GM19467 (cell line): ENCODE measurements at regions not wholly inside any gene's neighbourhood (a gene's known extent, or its start where the extent isn't known, plus 50 kb on each side); places are given as distances from the start of the nearest gene placed in this dataset.

ENCODE experiments used
- ATAC-seq: cut with Tn5 transposase; IDR thresholded peaks from one replicate; pipeline ENCODE4 v1.9.1; 2021; ENCODE audit warnings: mild to moderate bottlenecking, moderate library complexity; ENCODE audit not compliant: unreplicated experiment

DNA sequence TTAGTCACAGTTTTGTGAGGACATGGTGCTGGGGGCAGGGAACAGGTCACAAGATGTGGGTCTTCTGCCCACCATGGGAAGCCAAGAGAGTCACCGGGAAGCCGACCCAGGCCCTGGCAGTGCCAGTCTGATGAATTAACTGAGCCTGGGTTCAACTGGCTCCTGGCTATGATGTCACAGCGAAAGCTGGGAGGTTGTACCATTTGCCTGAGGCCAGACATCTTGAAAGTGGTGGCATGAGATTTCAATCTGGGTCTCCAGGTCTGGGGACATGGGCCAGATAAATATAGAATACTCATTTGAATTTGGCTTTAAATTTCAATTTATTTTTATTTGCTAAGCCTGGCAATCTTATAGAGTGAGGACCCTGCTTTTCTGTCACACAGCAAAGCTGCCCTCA lies 280.9 kb downstream of the NSG2 start:
- ATAC-seq, result no peak

DNA sequence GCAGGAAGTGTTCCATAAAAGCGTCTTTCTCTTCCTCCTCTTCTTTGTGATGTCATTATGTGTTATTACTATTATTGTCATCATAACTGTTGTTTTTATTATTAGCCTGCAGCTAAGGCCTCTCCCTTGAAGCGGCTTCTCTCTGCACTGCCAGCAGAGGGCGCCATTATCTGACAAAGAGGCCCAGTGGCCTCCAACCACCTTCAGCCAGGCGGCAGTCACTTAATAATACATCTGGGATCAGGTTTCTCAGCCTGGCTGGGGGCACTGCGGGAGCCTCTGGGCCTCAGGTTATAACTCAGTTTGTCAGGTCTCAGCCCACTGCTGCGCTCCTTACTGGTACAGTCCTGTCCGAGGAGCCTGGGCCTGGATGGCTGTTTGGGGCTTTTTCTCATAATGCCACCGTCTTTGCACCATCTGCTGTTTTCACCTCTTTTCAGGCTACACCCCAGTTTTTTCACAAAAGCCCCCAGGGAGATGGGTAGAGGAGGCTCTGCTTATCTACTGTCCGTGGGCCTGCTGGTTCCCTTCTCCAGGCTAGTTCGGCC lies 281.9 kb downstream of the NSG2 start:
- no peak for ATAC-seq

DNA sequence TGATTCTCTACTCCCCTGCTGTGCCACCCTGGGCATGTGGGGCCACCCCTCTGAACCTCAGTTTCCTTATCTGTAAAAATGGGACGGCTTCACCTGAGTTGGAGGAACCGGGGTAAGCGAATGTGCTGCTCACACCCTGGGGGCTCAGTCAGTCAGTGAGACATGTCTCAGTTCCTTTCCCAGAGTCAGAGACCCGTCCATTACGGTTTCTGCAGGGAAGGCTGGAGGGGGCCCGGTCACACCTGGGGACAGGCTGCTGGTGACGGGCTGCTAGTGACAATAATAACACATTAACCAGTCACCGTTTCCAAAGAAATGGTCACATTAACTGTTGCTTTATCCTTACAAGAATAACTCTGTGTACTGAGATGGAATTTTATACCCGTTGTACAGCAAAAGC lies 282.4 kb downstream of the NSG2 start:
- ATAC-seq, result no peak

DNA sequence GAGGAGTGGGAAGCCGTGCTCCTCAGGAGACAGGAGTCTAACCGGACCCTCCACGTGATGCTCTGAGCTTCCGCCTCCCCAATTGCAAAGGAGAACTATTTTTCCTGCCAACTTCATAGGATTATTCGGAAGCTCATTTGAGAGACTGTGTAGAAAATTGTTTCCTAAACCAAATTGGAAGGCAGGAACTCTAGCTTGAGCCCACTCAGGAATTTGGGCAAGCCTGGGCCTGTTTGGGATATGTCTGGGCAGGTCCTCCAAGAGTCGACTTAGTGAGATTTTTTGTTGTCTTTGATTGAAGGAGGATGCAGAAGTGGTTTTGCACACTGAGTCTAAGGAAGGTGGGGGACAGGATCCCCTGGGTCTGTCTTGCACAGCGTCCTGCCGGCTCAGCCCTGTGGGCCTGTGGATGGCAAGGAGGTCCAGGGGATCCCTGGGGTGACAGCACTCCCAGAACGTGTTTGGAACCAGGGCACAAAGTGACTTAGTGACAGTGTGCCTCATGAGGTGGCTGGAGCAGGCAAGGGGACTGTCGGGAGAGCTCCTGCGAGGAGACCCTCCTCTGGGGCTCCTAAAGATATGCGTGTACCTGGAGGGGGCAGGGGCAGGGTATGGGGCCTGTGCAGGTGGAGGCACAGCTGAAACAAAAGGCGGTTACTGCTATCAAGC lies 283.3 kb downstream of the NSG2 start:
- ATAC-seq, result no peak

DNA sequence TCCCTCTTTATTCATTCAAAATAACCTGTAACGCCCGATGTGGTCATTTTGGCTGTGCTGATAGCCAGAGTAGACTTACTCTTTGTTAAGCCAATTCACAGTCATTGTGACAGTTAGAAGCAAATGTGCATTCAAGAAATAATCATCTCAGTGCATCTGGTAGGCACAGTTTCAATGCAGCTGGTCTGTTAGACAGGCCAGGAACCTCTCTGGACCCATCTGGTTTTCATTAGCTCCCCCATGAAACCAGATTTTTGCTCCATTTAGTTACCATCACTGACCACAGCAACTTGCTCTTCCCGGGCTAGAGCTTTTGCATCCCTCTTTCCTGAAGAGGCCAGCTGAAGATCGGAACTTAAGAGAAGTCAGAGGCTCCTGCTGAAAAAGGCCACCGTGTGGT lies 284.2 kb downstream of the NSG2 start:
- ATAC-seq, result no peak

DNA sequence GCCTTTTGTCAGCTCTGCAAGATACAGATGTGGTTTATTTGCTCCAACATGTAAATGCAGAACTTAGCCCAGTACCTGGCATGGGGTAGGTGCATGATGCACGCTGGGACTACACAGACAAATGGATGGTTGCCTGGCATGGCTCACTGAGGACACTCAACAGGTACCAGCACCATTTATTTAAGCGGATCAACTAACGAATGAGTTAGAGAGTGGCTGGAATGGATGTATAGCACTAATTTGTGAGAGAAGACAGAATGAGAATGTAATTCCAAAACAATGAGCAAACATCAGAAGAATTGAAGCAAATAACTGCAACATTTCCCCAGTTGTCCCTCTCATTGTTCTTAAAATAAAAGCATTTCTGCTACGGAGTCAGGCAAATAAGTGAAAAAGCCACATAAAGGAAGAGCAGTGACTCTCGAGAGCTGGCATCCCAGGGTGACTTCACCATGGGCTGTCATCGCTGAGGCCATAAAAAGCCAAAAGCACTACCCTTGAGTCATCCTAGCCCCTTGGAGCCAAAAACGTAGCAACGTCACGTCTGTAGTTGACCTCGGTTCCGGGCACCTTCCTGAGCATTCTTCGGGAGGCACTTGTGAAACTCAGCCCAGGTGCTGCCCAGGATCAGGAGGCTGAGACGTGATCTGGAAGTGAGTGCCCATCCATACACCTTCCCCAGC lies 290.3 kb downstream of the NSG2 start:
- no peak for ATAC-seq

DNA sequence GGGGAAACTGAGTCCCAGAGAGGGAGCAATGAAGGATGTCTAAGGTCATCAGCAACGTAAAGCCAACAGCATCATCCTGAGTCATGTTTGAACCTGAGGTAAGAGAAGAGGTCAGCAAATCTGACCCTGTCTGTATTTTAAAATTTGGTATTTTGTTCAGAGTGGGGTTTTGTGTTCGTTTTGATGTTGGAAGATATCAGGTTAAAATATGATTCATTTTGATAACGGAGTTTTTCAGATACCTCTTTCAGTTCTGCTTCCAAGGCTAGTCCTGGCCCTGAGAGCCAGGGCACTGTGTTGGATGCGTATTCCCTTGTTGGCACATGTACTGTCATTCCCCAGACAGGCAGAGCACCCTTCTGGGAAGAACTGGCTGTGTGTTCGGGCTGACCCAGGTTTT lies 291.0 kb downstream of the NSG2 start:
- no peak for ATAC-seq

DNA sequence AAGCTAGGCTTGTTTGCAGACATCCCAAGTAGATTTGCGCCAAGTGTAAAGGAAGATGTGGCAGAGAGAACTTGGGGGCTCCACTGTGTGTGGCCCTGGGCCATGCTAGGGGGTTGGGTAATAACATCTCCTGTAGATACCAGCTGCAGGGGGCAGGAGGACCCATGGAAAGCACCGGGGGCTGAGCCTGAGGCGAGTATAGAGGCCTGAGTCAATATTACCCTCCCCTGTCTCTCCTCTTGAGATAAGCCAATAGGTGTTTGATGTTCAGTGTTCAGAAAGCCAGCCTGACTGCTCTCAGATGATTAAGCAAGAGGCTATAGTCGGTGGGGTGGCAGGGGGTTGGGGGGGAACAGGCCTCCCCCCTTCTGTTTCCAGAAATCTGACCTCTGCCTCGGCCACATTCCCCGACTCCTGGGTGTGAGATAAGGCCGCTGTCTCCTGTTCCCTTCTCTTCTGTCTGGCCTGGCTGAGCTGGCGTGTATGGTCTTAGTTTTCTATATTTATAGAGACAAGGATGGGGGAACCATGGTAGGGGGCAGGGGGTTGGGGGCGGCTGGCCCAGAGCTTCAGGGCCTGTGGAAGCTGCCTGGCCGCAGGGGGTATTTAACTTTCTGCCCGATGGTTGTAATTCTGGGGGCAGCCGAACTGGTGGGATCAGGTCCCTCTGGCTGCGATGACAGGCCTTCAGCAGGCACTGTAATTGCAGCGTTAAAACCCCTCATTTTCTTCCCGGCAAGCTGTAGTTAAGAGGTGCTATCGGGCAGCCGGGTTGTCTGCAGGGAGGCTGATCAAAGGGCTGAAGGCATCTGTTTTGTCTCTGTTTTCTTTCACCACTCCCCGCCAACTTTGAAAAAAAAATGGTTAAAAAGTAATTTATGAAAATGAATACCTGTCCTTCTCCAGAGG lies 292.0 kb downstream of the NSG2 start:
- ATAC-seq, result no peak

DNA sequence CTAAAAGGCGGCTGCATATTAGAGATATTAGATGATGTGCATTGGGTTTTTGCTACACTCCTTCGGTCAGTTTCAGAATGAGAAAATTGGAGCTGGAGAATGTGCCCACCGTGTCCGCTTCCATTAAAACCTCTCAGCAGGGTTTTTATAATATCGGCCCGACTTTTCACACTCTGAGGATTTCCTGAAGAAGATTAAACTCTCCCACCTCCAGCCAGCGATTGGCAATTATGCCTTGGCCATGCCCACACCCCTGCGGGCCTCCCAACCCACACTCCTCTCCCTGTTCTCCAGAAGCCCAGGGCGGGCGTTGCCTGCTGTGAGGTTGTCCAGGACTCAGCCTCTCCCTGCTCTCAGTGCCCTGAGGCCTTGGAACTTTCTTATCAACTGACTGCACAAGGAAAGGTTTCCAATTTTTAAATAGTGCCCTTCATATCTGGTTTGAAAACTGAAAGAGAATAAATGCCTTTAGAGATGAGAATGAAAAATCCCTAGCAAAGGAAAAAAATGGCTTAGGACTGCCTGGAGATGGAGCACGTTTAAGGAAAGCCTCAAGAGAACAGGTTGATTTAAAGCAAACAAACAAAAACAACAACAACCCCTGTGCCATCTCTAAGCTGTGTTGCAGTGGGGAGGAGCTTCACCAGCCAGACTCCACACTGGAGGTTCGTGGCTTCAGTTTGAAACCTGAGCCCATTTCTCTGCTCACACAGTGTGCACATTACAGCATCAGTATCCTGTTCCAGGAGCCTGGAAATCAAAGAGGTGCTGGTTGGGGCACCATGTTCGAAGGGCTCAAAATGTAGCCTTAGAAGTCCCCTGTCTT lies 292.9 kb downstream of the NSG2 start:
- no peak for ATAC-seq

DNA sequence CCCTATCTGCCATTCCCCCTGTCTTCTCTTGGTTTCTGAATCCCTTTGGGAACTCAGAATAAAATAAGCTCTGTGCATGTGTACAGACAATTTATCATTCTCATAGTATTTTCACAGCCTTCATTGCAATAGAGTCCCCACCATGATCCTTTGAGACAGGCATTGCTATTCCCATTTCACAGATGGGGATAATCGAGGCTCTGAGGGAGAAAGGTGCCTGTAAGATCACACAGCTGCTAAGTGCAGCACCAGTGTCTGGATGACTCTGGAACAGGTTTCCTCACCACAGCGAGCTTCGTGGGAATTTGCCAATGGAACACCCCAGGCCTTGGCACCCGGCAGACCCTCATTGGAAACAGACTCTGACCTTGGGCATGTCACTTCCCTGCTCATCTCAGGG lies 293.6 kb downstream of the NSG2 start:
- ATAC-seq, result no peak

DNA sequence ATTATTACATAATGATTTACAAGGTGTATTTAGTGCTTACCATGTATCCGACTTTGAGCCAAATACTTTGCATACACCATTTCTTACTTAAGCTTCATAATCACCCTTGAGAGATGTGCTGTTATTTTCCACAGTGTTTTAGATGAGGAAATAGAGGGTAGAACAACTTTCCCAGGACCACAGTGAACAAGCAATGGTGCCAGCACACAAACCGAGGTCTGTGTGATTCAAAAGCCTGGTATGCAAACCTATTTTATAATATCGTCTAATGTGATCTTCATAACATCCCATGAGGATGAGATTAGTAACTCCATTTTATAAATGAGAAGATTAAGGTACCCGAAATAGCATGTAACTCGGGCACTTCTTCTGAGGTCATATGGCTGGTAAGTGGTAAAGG lies 294.7 kb downstream of the NSG2 start:
- ATAC-seq, result no peak

DNA sequence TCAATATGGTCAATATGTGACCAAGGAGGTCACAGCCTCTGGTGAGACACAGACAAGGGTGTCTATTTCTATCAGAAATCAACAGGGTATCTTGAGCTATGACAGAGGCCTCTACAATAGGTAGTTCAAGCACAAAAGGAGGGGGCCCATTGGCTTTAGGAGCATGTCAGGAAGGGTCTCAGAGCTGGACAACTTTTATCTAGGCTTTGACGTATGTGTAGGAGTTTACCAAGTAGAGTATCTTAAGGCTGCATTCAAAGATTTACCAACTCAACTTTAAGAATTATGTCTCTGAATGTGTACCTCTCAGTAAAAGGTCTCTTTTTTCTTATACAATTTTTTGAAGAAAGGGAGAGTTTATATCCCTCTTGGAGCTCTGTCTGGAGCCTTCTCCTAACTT lies 297.2 kb downstream of the NSG2 start:
- ATAC-seq, result no peak

DNA sequence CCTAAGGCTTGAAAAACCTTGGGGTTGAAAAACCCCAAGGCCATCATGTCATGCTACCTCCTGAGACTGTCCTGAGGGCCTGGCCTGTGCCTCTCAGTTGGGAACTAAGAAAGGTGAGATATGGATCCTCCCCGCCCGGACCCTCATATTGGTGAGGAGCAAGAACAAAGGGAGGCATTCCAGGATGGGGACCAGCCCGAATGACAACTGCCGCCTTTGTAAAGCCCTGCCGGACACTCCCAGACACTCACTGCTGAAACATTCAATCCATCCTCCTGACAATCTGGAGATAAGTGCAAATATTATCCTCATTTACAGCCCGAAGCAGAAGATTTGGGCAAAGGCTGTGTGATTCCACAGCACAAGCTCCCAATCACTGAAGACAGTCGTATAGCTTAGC lies 298.3 kb downstream of the NSG2 start:
- no peak for ATAC-seq

DNA sequence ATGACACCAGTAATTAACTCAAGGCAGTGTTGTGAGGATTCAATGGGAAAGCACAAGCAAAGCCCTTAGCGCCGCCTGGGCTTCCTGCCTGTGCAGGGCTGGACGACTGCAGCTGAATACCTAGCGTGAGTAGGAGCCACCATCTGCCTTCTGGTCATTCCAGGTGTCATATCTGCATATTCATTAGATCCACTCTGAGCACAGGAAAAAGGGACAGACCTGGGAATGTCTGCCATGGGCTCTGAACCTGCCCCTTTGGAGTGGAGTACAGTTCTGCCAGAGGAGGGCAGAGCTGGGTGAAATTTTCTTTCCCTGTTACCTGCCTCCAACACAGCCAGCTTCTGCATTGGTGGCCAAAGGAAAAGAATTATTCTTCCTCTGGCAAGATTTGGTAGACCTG lies 298.8 kb downstream of the NSG2 start:
- no peak for ATAC-seq

DNA sequence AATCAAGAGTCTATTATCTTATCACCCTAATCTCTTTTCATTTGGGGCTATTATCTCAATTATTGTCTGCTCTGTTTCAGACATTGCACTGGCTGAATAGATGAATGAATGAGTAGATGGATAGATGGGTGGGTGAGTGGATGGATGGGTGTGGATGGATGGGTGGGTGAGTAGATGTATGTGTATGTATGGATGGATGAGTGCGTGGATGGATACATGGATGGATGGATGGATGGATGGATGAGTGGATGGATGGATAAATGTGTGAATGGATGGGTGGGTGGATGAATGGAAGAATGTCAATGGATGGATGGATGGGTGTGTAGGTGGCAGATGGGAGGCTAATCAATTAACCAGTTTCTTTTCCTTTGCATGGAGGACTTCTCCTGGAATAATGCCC lies 301.7 kb downstream of the NSG2 start:
- ATAC-seq, result no peak

DNA sequence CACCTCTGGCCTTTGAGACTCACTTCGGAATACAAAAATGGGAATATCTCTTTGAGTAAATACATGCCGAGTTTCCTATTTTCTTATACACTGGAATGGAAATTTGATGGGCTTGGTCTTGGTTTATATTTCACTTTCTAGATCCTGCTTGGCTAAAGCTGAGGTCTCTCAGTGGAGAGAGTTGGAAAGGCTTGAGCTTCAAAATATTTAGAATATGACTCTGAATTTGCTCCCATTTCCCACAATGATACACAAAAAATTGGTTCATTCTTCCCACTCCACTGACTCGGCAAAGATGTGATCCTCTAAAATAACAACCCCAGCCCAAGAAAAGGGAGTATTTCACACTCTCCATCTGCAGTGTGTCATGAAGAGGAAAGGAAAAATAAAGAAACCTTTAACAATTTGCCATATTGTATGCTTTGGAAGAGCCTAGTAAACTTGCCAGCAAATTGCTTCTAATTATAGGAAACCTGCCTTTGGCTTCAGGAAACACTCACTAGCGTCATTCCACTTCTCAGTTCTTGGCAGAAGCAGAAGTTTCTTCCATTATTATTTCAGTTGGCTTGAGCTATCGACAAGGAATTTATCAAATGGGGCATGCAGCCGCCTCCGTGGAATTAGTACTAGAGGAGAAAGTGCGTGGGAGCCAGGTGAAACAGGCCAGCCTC lies 302.9 kb downstream of the NSG2 start:
- ATAC-seq, result no peak

DNA sequence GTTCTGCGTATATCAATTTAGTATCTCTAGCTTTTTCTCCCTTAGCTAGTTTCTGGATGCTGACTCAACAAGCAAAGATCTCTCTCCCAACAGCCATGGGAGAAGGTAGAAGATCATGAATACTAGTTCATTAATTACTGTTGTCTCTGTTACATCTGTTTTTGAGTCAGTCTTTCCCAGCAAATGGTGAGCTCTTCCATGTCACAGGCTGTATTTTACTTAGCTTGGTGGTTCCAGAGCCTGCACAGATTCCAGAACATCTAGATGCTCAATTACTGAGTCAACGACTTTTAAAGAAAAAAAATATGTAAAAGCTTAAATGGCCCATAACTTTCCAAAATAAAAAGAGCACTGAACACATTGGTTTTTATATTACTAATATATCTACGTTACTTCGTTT lies 307.2 kb downstream of the NSG2 start:
- no peak for ATAC-seq

DNA sequence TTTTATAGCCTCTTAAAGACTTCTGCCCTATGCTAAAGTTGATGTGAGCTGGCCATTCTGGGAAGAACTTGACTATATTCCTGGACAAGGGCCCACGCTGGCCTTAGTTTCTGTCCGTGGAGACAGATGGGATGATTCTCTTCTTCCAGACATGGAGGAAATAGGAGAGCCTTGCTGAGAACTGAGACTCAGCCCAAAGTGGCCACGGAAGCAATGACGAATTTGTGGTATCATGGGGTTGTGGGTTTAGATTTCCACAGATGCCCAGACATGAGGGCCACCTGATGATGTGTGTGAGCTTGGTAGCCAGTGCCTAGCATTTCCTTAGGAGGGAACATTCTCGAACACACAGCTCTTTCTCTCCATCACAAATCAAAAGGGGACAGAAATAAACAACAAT lies 309.1 kb downstream of the NSG2 start:
- ATAC-seq, result no peak

DNA sequence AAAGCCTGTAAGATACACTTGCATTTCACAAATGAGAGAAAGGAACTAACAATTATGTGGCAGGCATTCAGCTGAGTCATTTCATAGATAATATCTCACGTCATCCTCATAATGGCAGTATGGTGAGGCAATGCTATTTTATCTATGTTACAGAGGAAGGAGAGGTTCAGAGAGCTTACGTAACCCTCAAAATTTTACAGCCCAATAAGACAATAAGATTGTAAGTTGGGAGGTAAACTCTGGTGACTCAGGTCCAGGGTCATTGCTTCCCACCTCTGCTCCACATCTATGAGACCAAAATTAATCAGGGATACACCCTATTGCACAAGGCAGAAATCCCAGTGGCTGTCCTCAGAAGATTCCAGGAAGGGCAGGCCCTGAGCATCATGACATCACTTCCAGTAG lies 309.7 kb downstream of the NSG2 start:
- ATAC-seq, result no peak

DNA sequence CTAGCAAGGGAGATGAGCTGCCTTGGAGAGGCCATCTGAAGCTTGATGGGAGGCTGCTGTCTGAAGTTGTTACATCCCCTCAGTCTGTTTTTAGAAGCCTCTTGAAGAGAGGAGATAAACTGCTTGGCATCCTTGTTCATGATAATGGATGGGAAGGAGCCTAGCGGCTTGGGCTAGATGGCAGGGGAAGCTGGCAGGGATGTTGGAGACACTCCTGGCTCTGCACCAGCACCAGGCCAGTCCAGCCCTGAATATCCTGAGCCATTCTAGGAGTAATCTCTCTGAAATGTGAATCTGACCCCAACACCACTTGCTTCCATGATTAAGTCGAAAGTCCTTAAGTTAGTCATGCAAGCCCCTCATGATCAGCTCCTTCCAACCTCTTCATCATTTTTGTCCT lies 310.5 kb downstream of the NSG2 start:
- ATAC-seq, result no peak
